CD8-positive, alpha-beta memory T cell (primary cell): ENCODE measurements at regions not wholly inside any gene's neighbourhood (a gene's known extent, or its start where the extent isn't known, plus 50 kb on each side); places are given as distances from the start of the nearest gene placed in this dataset.
A peak's percentile ranks its signal among the peaks of the same experiment; 100 is the strongest.

Source experiments
- CTCF ChIA-PET: fragments of 350-600 bp; sonication (Branson Sonifier 250); formaldehyde crosslinking; loops from one replicate; lab custom pipeline; 2021; ENCODE audit warnings: antibody characterized with exemption; lab: Charles Lee
- POLR2A ChIA-PET: fragments of 350-600 bp; sonication (Branson Sonifier 250); formaldehyde crosslinking; loops from one replicate; lab custom pipeline; 2021; ENCODE audit warnings: antibody characterized with exemption; lab: Charles Lee
- DNase-seq, 5 donors: peaks; one replicate each; pipeline versions ENCODE4 v3.0.0 to v3.0.0-alpha.2; 2020 to 2022; ENCODE audit warnings: mixed read lengths in 1 of 5
- H3K27ac ChIP-seq: one replicate; pipeline ENCODE4 v1.7.0; 2013; ENCODE audit warnings: low read depth, mild to moderate bottlenecking, low read length, moderate library complexity
- H3K27me3 ChIP-seq: 2 replicates; pipeline ENCODE4 v1.7.0; 2013; ENCODE audit warnings: low read length, mild to moderate bottlenecking; ENCODE audit not compliant: insufficient read depth, poor library complexity, severe bottlenecking
- H3K36me3 ChIP-seq: 2 replicates; pipeline ENCODE4 v1.7.0; 2013; ENCODE audit warnings: mild to moderate bottlenecking, low read length, moderate library complexity; ENCODE audit not compliant: insufficient read depth
- H3K4me1 ChIP-seq: 2 replicates; pipeline ENCODE4 v1.7.0; 2013; ENCODE audit warnings: mild to moderate bottlenecking, low read length, moderate library complexity; ENCODE audit not compliant: insufficient read depth
- H3K4me3 ChIP-seq: 2 replicates; pipeline ENCODE4 v1.7.0; 2013; ENCODE audit warnings: mild to moderate bottlenecking, low read length
- H3K9me3 ChIP-seq: 2 replicates; pipeline ENCODE4 v1.7.0; 2013; ENCODE audit warnings: mild to moderate bottlenecking, low read length
- H3K27ac Mint-ChIP-seq, 8 donors: one replicate each; pipeline ENCODE4 v1.8.0; 2020 to 2021; ENCODE audit warnings: mixed read lengths in 8 of 8, mild to moderate bottlenecking in 6 of 8, inconsistent platforms in 3 of 8, moderate library complexity in 3 of 8
- H3K27me3 Mint-ChIP-seq, 2 donors: one replicate each; pipeline ENCODE4 v1.8.0; 2020 to 2021; ENCODE audit warnings: mixed read lengths in 2 of 2, mild to moderate bottlenecking in 1 of 2, moderate library complexity in 1 of 2
- H3K36me3 Mint-ChIP-seq, 3 donors: one replicate each; pipeline ENCODE4 v1.8.0; 2020 to 2021; ENCODE audit warnings: mixed read lengths in 3 of 3, inconsistent platforms in 1 of 3, mild to moderate bottlenecking in 1 of 3
- H3K4me1 Mint-ChIP-seq, 3 donors: one replicate each; pipeline ENCODE4 v1.8.0; 2020 to 2021; ENCODE audit warnings: mixed read lengths in 3 of 3, inconsistent platforms in 1 of 3, mild to moderate bottlenecking in 1 of 3
- H3K4me3 Mint-ChIP-seq, 7 donors: one replicate each; pipeline ENCODE4 v1.8.0; 2020 to 2021; ENCODE audit warnings: mixed read lengths in 7 of 7, mild to moderate bottlenecking in 6 of 7, moderate library complexity in 4 of 7, inconsistent platforms in 2 of 7
- H3K9me3 Mint-ChIP-seq, 5 donors: one replicate each; pipeline ENCODE4 v1.8.0; 2020 to 2022; ENCODE audit warnings: mixed read lengths in 5 of 5, mild to moderate bottlenecking in 3 of 5, moderate library complexity in 2 of 5, inconsistent platforms in 1 of 5

DNA sequence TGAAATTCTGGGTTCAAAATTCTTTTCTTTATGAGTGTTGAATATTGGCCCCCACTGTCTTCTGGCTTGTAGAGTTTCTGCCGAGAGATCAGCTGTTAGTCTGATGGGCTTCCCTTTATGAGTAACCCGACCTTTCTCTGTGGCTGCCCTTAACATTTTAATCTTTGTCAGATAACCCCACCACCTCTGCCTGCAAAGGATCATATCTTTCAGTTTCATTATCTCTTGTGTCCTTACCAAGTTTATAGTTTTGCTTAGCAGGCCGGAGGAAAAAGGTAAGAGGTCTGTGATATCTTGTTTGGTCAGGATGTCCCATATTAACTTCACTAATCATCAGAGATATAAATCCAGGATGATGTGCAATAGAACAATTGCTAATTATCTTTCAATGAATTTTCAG, 970.2 kb upstream of the TYRP1 start:
- DNase-seq = no peak
- no peaks in the 10 kb centered on the region for H3K27me3 ChIP-seq
- no peaks in the 10 kb centered on the region for H3K36me3 Mint-ChIP-seq
- peaks cover 8% of the 10 kb centered on the region for H3K9me3 ChIP-seq
- peaks cover 14 to 43% (median 33%) of the 10 kb centered on the region in 5 donors for H3K9me3 Mint-ChIP-seq
- H3K27me3 Mint-ChIP-seq = no peaks in the 10 kb centered on the region
- POLR2A ChIA-PET = no interaction called here
- no peaks in the 10 kb centered on the region for H3K4me1 ChIP-seq
- H3K27ac Mint-ChIP-seq = peak overlapping the region in 1 of 8 donors; percentile 46
- no peak overlapping the region for H3K4me3 ChIP-seq
- H3K4me3 Mint-ChIP-seq = no peak overlapping the region
- no peaks in the 10 kb centered on the region for H3K4me1 Mint-ChIP-seq
- CTCF ChIA-PET = no interaction called here
- H3K27ac ChIP-seq = no peak overlapping the region
- no peaks in the 10 kb centered on the region for H3K36me3 ChIP-seq

DNA sequence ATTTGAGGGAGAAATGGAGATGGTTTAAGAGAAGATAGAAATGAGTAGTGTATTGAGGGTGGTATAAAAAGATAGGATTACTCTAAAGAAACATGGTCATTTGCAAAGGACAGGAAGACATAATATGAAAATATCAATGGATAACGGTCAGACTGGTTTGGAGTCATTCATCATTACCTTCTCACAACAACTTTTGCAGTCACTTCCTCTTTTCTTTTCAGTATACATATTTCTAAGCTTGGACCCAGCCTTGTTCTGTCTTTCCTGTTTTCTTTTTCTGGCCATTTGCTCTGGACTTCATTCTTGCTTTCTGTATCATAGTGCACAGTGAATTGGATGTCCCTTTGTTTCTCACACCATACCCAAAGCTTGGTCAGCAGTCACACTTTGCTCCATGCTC, 966.5 kb upstream of the TYRP1 start:
- POLR2A ChIA-PET = no interaction called here
- no peak overlapping the region for H3K4me3 ChIP-seq
- no peaks in the 10 kb centered on the region for H3K27me3 ChIP-seq
- no peaks in the 10 kb centered on the region for H3K4me1 ChIP-seq
- Mint-ChIP-seq H3K9me3 (peaks cover 9 to 48% (median 28%) of the 10 kb centered on the region in 5 donors), H3K4me3 (no peak overlapping the region), H3K27ac (no peak overlapping the region), H3K27me3 (no peaks in the 10 kb centered on the region), H3K4me1 (no peaks in the 10 kb centered on the region), H3K36me3 (no peaks in the 10 kb centered on the region)
- DNase-seq = no peak
- peaks cover 8% of the 10 kb centered on the region for H3K9me3 ChIP-seq
- no peak overlapping the region for H3K27ac ChIP-seq
- CTCF ChIA-PET = no interaction called here
- H3K36me3 ChIP-seq = no peaks in the 10 kb centered on the region

DNA sequence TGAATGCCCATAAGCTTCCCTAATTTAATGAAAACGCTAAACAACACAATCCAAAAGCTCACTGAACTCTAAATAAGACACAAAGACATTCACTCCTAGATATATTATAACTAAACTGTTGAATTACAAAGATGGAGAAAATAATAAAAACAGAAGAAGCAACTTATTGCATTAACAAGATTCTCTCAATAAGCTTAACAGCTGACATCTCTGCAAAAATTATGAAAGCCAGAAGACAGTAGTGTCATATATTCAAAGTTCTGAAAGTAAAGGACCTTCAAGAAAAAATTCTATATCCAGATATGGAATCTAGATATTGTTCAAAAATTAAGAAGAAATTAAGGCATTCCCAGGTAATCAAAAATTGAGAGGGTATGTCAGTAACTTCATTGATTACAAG, 957.8 kb upstream of the TYRP1 start:
- H3K9me3 Mint-ChIP-seq = peaks cover 5 to 33% (median 14%) of the 10 kb centered on the region in 5 donors
- no peaks in the 10 kb centered on the region for H3K36me3 ChIP-seq
- POLR2A ChIA-PET = no interaction called here

DNA sequence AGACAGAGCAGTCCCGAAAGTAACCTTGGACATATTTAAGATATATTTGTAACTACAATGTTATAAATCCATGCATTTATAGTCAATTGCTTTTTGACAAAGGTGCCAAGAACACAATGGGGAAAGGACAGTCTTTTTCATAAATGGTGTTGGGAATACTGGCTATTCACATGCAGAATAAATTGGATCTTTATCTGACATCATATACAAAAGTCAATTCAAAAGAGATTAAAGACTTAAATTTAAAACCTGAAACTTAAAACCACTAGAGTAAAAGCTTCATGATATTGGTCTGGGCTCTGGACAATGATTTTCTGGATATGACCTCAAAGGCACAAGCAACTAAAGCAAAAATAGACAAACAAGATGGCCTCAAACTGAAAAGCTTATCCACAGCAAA, 950.7 kb upstream of the TYRP1 start:
- no peaks in the 10 kb centered on the region for H3K27me3 ChIP-seq
- Mint-ChIP-seq H3K36me3 (no peaks in the 10 kb centered on the region), H3K27me3 (no peaks in the 10 kb centered on the region), H3K4me3 (no peak overlapping the region), H3K4me1 (no peaks in the 10 kb centered on the region), H3K27ac (no peak overlapping the region), H3K9me3 (peaks cover 4 to 41% (median 19%) of the 10 kb centered on the region in 5 donors)
- no peak overlapping the region for H3K4me3 ChIP-seq
- CTCF ChIA-PET = no interaction called here
- DNase-seq = no peak
- H3K27ac ChIP-seq = no peak overlapping the region
- H3K9me3 ChIP-seq = no peaks in the 10 kb centered on the region
- POLR2A ChIA-PET = no interaction called here
- no peaks in the 10 kb centered on the region for H3K36me3 ChIP-seq
- no peaks in the 10 kb centered on the region for H3K4me1 ChIP-seq

More for the DNA sequence above, 957.8 kb upstream of the TYRP1 start:
- Histone ChIP-seq H3K27me3 (no peaks in the 10 kb centered on the region), H3K9me3 (no peaks in the 10 kb centered on the region), H3K4me1 (no peaks in the 10 kb centered on the region), H3K27ac (no peak overlapping the region), H3K4me3 (no peak overlapping the region)
- no peak overlapping the region for H3K27ac Mint-ChIP-seq
- no peaks in the 10 kb centered on the region for H3K4me1 Mint-ChIP-seq
- no peak for DNase-seq
- H3K36me3 Mint-ChIP-seq = no peaks in the 10 kb centered on the region
- no peaks in the 10 kb centered on the region for H3K27me3 Mint-ChIP-seq
- H3K4me3 Mint-ChIP-seq = no peak overlapping the region
- CTCF ChIA-PET = no interaction called here

DNA sequence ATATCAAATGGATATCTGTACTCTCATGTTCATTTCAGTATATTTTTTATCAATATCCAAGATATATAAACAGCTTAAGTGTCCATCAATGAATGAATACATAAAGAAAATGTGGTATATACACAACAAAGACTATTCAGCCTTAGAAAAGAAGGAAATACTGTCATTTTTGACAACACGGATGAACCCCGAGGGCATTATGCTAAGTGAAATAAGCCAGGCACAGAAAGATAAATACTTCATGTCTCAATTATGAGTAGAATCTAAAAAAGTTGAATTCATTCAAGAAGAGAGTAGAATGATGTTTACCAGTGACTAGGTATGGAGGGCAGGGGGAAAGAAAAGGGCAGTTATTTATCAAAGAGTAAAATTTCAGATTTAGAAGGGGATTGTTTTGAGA, 949.8 kb upstream of the TYRP1 start:
- Mint-ChIP-seq H3K4me3 (no peak overlapping the region), H3K36me3 (no peaks in the 10 kb centered on the region), H3K27ac (no peak overlapping the region), H3K27me3 (no peaks in the 10 kb centered on the region), H3K4me1 (no peaks in the 10 kb centered on the region), H3K9me3 (peaks cover 4 to 39% (median 16%) of the 10 kb centered on the region in 5 donors)
- H3K9me3 ChIP-seq = no peaks in the 10 kb centered on the region
- no peaks in the 10 kb centered on the region for H3K27me3 ChIP-seq
- H3K4me1 ChIP-seq = no peaks in the 10 kb centered on the region
- ChIA-PET POLR2A (no interaction called here), CTCF (no interaction called here)
- H3K4me3 ChIP-seq = no peak overlapping the region
- no peak overlapping the region for H3K27ac ChIP-seq
- no peak for DNase-seq
- no peaks in the 10 kb centered on the region for H3K36me3 ChIP-seq

DNA sequence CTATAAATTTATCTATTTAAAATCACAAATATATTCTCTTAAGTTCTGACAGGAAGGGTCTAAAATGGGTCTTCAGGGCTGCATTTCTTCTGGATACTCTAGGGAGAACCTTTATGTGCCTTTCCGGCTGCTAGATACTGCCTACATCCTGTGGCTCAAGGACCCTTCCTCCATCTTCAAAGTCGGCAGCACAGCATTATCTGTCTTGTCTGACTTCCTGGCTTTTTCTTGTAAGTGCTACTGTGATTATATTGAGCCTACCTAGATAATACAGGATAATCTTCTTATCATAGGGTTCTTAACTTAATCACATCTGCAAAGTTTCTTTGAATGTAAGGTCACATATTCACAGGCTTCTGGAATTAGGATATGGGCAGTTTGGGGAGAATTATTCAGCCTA, 943.8 kb upstream of the TYRP1 start:
- Mint-ChIP-seq H3K9me3 (peaks cover 8 to 35% (median 14%) of the 10 kb centered on the region in 5 donors), H3K4me3 (no peak overlapping the region), H3K27me3 (no peaks in the 10 kb centered on the region), H3K4me1 (no peaks in the 10 kb centered on the region), H3K27ac (no peak overlapping the region), H3K36me3 (no peaks in the 10 kb centered on the region)
- no peaks in the 10 kb centered on the region for H3K36me3 ChIP-seq
- no peak for DNase-seq
- H3K4me1 ChIP-seq = no peaks in the 10 kb centered on the region
- ChIA-PET POLR2A (no interaction called here), CTCF (no interaction called here)
- no peak overlapping the region for H3K27ac ChIP-seq
- H3K4me3 ChIP-seq = no peak overlapping the region
- no peaks in the 10 kb centered on the region for H3K27me3 ChIP-seq
- peaks cover 4% of the 10 kb centered on the region for H3K9me3 ChIP-seq

DNA sequence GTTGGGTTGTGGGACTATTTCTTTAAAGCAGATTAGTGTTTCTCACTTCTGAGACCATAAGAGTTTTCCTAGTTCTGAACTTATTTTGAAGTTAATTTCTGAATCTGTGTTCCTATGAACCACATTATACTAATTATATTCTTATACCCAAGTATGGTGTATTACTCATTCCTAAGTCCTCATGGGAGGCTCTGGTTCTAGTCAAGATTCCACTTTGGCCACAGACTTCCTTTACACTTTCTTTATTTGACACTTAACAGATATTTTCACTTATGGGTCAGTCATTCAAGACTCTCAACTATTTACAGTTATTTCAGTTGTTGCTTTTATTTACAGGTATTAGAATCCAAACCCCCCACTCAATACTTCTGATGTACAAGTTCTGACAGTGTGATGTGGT, 937.2 kb upstream of the TYRP1 start:
- ChIA-PET CTCF (no interaction called here), POLR2A (no interaction called here)
- no peak overlapping the region for H3K4me3 ChIP-seq
- Mint-ChIP-seq H3K27ac (no peak overlapping the region), H3K9me3 (peaks cover 0 to 49% (median 13%) of the 10 kb centered on the region in 5 donors), H3K27me3 (no peaks in the 10 kb centered on the region), H3K4me1 (no peaks in the 10 kb centered on the region), H3K4me3 (no peak overlapping the region), H3K36me3 (no peaks in the 10 kb centered on the region)
- no peaks in the 10 kb centered on the region for H3K9me3 ChIP-seq
- H3K36me3 ChIP-seq = no peaks in the 10 kb centered on the region
- no peaks in the 10 kb centered on the region for H3K27me3 ChIP-seq
- DNase-seq = no peak
- H3K27ac ChIP-seq = no peak overlapping the region
- no peaks in the 10 kb centered on the region for H3K4me1 ChIP-seq

DNA sequence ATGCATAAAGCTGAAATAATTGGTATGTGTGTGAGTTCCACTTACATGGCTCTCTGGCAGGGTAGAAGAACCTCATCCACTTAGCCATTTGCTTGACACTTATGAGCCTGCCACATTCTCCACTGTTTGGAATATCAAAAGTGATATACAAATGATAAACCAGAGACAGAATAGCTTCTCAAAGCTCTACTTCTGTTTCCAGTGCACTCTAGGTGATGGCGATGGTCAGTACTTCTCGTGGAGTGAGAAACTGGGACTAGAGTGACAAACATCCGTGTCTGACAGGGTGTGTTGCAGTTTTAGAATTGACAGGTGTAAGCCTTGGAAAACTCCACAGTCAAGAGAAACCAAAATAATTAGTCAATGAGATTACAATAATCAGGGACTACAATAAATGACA, 935.8 kb upstream of the TYRP1 start:
- DNase-seq = no peak
- no peaks in the 10 kb centered on the region for H3K4me1 ChIP-seq
- H3K4me1 Mint-ChIP-seq = no peaks in the 10 kb centered on the region
- no peak overlapping the region for H3K27ac Mint-ChIP-seq
- no peak overlapping the region for H3K4me3 Mint-ChIP-seq
- no peaks in the 10 kb centered on the region for H3K36me3 ChIP-seq
- no peak overlapping the region for H3K27ac ChIP-seq
- CTCF ChIA-PET = no interaction called here
- POLR2A ChIA-PET = no interaction called here
- no peaks in the 10 kb centered on the region for H3K27me3 Mint-ChIP-seq
- H3K4me3 ChIP-seq = no peak overlapping the region
- H3K27me3 ChIP-seq = no peaks in the 10 kb centered on the region
- no peaks in the 10 kb centered on the region for H3K9me3 ChIP-seq
- no peaks in the 10 kb centered on the region for H3K36me3 Mint-ChIP-seq
- peaks cover 0 to 44% (median 7%) of the 10 kb centered on the region in 5 donors for H3K9me3 Mint-ChIP-seq

DNA sequence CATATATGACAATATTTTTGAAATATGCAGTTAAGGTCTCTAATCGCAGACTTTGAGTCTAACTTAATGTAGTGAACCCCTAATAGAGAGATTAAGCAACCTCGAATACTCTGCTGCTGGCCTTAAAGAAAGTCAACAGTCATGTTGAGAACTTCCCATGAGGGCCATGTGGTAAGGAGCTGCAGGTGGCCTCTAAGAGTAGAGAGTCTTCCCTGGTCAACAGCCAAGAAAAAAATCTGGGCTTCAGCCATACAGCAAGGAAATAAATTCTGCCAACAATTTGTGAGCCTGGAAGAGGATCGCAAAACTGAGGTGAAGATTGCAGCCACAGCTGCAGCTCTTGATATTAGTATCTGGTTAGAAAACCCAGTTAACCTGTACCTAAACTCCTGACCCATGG, 935.2 kb upstream of the TYRP1 start:
- Histone ChIP-seq H3K9me3 (no peaks in the 10 kb centered on the region), H3K4me1 (no peaks in the 10 kb centered on the region), H3K27me3 (no peaks in the 10 kb centered on the region), H3K27ac (no peak overlapping the region), H3K4me3 (no peak overlapping the region), H3K36me3 (no peaks in the 10 kb centered on the region)
- Mint-ChIP-seq H3K4me3 (no peak overlapping the region), H3K27ac (no peak overlapping the region), H3K27me3 (no peaks in the 10 kb centered on the region), H3K4me1 (no peaks in the 10 kb centered on the region), H3K9me3 (peaks cover 0 to 45% (median 7%) of the 10 kb centered on the region in 5 donors), H3K36me3 (no peaks in the 10 kb centered on the region)
- DNase-seq = no peak
- ChIA-PET POLR2A (no interaction called here), CTCF (no interaction called here)
